NB4 (cell line): ENCODE measurements at regions not wholly inside any gene's neighbourhood (a gene's known extent, or its start where the extent isn't known, plus 50 kb on each side); places are given as distances from the start of the nearest gene placed in this dataset.

Experiments
- MYC ChIP-seq: IDR thresholded peaks from 2 replicates; pipeline ENCODE4 v1.6.1; 2011; ENCODE audit warnings: low read depth, low read length
- POLR2A ChIP-seq: IDR thresholded peaks from 2 replicates; pipeline ENCODE4 v1.6.1; 2011; ENCODE audit warnings: mild to moderate bottlenecking; ENCODE audit not compliant: insufficient read length; ENCODE audit errors: extremely low read depth
- TF ChIP-seq, protein P1 (sequence below): IDR thresholded peaks from one replicate; pipeline ENCODE4 v1.5.1; 2012; ENCODE audit warnings: low read depth, low read length
- TF ChIP-seq, protein P2 (sequence below): IDR thresholded peaks from 2 replicates; pipeline ENCODE4 v1.6.1; 2011; ENCODE audit warnings: low read depth, low read length

DNA sequence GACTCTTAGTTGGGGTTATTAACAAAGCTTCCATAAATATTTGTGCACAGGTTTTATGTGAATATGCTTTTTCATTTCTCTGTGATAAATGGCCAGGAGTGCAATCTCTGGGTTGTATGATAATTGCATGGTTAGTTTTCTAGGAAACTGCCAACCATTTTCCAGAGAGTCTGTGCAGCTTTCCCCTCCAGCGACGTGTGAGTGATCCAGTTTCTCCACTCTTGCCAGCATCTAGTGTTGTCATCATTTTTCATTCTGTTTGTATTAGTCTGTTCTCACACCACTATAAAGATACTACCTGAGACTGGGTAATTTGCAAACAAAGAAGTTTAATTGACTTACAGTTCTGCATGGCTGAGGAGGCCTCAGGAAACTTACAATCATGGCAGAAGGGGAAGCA is 319.6 kb upstream of the SHH start:
- TF ChIP-seq POLR2A, result no peak
- TF ChIP-seq, protein P1, sequence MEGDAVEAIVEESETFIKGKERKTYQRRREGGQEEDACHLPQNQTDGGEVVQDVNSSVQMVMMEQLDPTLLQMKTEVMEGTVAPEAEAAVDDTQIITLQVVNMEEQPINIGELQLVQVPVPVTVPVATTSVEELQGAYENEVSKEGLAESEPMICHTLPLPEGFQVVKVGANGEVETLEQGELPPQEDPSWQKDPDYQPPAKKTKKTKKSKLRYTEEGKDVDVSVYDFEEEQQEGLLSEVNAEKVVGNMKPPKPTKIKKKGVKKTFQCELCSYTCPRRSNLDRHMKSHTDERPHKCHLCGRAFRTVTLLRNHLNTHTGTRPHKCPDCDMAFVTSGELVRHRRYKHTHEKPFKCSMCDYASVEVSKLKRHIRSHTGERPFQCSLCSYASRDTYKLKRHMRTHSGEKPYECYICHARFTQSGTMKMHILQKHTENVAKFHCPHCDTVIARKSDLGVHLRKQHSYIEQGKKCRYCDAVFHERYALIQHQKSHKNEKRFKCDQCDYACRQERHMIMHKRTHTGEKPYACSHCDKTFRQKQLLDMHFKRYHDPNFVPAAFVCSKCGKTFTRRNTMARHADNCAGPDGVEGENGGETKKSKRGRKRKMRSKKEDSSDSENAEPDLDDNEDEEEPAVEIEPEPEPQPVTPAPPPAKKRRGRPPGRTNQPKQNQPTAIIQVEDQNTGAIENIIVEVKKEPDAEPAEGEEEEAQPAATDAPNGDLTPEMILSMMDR, result no peak
- TF ChIP-seq, protein P2, sequence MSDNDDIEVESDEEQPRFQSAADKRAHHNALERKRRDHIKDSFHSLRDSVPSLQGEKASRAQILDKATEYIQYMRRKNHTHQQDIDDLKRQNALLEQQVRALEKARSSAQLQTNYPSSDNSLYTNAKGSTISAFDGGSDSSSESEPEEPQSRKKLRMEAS, result no peak
- TF ChIP-seq MYC, result no peak
